ENCODE measurements at regions not wholly inside any gene's neighbourhood (a gene's known extent, or its start where the extent isn't known, plus 50 kb on each side); places are given as distances from the start of the nearest gene placed in this dataset.

DNA sequence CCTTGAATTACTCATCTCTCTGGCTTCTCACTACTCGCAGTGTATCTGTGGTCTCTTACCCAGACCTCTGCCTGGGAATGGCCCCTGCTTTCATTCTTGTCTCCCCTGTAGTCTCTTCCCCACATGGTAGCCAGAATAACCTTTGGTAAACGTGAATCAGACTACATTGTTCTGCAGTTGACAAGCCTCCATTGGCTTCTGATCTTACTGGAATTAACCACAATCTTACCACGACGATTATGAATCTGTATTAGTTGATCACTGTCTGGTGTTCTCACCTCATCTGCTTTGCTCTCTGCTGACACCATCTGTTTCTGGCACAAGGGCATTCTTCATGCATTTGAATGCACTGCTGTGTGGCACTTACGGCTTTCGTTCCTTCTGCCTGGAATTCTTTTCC is 781.2 kb downstream of the MTRR start:
- H3K9me2 ChIP-seq (replicated peaks; ENCODE audit: control insufficient read depth, low read length), result no peaks in the 10 kb centered on the region
- no peaks in the 10 kb centered on the region for H3K4me1 ChIP-seq (ENCODE audit: control insufficient read depth, low read length)
- no peaks in the 10 kb centered on the region for H3K36me3 ChIP-seq (ENCODE audit: control insufficient read depth, low read length)
- no peaks in the 10 kb centered on the region for H3K79me2 ChIP-seq (ENCODE audit: control insufficient read depth, low read length)
- H3K27me3 ChIP-seq (ENCODE audit: control insufficient read depth, low read length), result no peaks in the 10 kb centered on the region
- H3K4me2 ChIP-seq (ENCODE audit: low read length), result no peak overlapping the region
- H3K27ac ChIP-seq (ENCODE audit: low read depth, low read length), result no peak overlapping the region
- H3K9me3 ChIP-seq (ENCODE audit: control insufficient read depth, insufficient read depth, low read length), result no peaks in the 10 kb centered on the region
- TF ChIP-seq CTCF (IDR thresholded peaks at IDR 0.05; ENCODE audit: low read depth, low read length, poor library complexity, severe bottlenecking), result no peak
- TF ChIP-seq EZH2phosphoT487 (IDR thresholded peaks at IDR 0.05; ENCODE audit: borderline replicate concordance, low read length), result no peak
- no peaks in the 10 kb centered on the region for H3F3A ChIP-seq (ENCODE audit: control insufficient read depth, insufficient read depth)
- H4K20me1 ChIP-seq (ENCODE audit: control insufficient read depth, insufficient read depth, low read depth, low read length), result no peaks in the 10 kb centered on the region
- H3K4me3 ChIP-seq (ENCODE audit: low read length), result no peak overlapping the region

- TF ChIP-seq EZH2phosphoT487 (IDR thresholded peaks at IDR 0.05; ENCODE audit: borderline replicate concordance, low read length), result no peak
- TF ChIP-seq CTCF (IDR thresholded peaks at IDR 0.05; ENCODE audit: low read depth, low read length, poor library complexity, severe bottlenecking), result no peak
- no peaks in the 10 kb centered on the region for H3K9me2 ChIP-seq (replicated peaks; ENCODE audit: control insufficient read depth, low read length)
- H3K9me3 ChIP-seq (ENCODE audit: control insufficient read depth, insufficient read depth, low read length), result no peaks in the 10 kb centered on the region
- H3K4me1 ChIP-seq (ENCODE audit: control insufficient read depth, low read length), result no peaks in the 10 kb centered on the region
- no peaks in the 10 kb centered on the region for H3K36me3 ChIP-seq (ENCODE audit: control insufficient read depth, low read length)
- no peaks in the 10 kb centered on the region for H3K79me2 ChIP-seq (ENCODE audit: control insufficient read depth, low read length)
- no peaks in the 10 kb centered on the region for H3F3A ChIP-seq (ENCODE audit: control insufficient read depth, insufficient read depth)
- H3K4me3 ChIP-seq (ENCODE audit: low read length), result no peak overlapping the region
- H3K27me3 ChIP-seq (ENCODE audit: control insufficient read depth, low read length), result no peaks in the 10 kb centered on the region
- H3K27ac ChIP-seq (ENCODE audit: low read depth, low read length), result no peak overlapping the region
- H3K4me2 ChIP-seq (ENCODE audit: low read length), result no peak overlapping the region
- H4K20me1 ChIP-seq (ENCODE audit: control insufficient read depth, insufficient read depth, low read depth, low read length), result no peaks in the 10 kb centered on the region
These were observed 791.4 kb downstream of the MTRR start for GRCh38 chr5:8660133-8660893.

- H3K27ac ChIP-seq (ENCODE audit: low read depth, low read length), result no peak overlapping the region
- H3F3A ChIP-seq (ENCODE audit: control insufficient read depth, insufficient read depth), result no peaks in the 10 kb centered on the region
- H4K20me1 ChIP-seq (ENCODE audit: control insufficient read depth, insufficient read depth, low read depth, low read length), result no peaks in the 10 kb centered on the region
- H3K9me2 ChIP-seq (replicated peaks; ENCODE audit: control insufficient read depth, low read length), result no peaks in the 10 kb centered on the region
- H3K4me2 ChIP-seq (ENCODE audit: low read length), result no peak overlapping the region
- no peak overlapping the region for H3K4me3 ChIP-seq (ENCODE audit: low read length)
- H3K36me3 ChIP-seq (ENCODE audit: control insufficient read depth, low read length), result no peaks in the 10 kb centered on the region
- H3K4me1 ChIP-seq (ENCODE audit: control insufficient read depth, low read length), result no peaks in the 10 kb centered on the region
- no peak for TF ChIP-seq EZH2phosphoT487 (IDR thresholded peaks at IDR 0.05; ENCODE audit: borderline replicate concordance, low read length)
- TF ChIP-seq CTCF (IDR thresholded peaks at IDR 0.05; ENCODE audit: low read depth, low read length, poor library complexity, severe bottlenecking), result no peak
- no peaks in the 10 kb centered on the region for H3K27me3 ChIP-seq (ENCODE audit: control insufficient read depth, low read length)
- H3K9me3 ChIP-seq (ENCODE audit: control insufficient read depth, insufficient read depth, low read length), result no peaks in the 10 kb centered on the region
- no peaks in the 10 kb centered on the region for H3K79me2 ChIP-seq (ENCODE audit: control insufficient read depth, low read length)
These were observed 794.4 kb downstream of the MTRR start for GRCh38 chr5:8663374-8663773.
